D721Med (cell line): ENCODE measurements at regions not wholly inside any gene's neighbourhood (a gene's known extent, or its start where the extent isn't known, plus 50 kb on each side); places are given as distances from the start of the nearest gene placed in this dataset.

ENCODE experiments used
- DNase-seq: peaks from one replicate; pipeline ENCODE4 v3.0.0; 2011; ENCODE audit warnings: low spot score; ENCODE audit not compliant: insufficient read length
- FAIRE-seq: peaks from 2 replicates; lab custom pipeline; 2011; peaks lifted over from hg19 to GRCh38; lab: Jason Lieb, UNC
- CTCF ChIP-seq: IDR thresholded peaks from 2 replicates; pipeline ENCODE4 v1.5.1; 2012; ENCODE audit warnings: mild to moderate bottlenecking, control low read depth; ENCODE audit not compliant: insufficient read depth; ENCODE audit errors: missing control alignments

GRCh38 chr13:86425170-86425815, 626.1 kb upstream of the SLITRK6 start:
- DNase-seq (no peak), FAIRE-seq (no peak)
- TF ChIP-seq CTCF: no peak

DNA sequence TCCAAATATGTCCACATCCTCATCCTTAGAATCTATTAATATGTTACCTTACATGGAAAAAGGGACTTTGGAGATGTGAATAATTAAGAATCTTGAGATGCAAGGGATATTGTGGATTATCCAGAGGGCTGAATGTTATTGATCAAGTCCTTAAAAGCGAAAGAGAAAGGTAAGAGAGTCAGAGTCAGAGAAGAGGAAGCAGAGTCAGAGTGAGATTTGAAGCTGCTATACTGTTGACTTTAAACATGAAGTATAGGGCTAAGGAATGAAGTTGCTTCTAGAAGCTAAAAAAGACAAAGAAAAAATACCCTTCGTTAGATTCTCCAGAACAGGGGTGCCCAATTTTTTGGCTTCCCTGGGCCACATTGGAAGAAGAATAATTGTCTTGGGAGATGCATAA, 627.2 kb upstream of the SLITRK6 start:
- DNase-seq: no peak
- no peak for TF ChIP-seq CTCF
- FAIRE-seq: no peak

- DNase-seq: no peak
- no peak for FAIRE-seq
- TF ChIP-seq CTCF: no peak
Observed at GRCh38 chr13:86429756-86430155, 630.5 kb upstream of the SLITRK6 start.

DNA sequence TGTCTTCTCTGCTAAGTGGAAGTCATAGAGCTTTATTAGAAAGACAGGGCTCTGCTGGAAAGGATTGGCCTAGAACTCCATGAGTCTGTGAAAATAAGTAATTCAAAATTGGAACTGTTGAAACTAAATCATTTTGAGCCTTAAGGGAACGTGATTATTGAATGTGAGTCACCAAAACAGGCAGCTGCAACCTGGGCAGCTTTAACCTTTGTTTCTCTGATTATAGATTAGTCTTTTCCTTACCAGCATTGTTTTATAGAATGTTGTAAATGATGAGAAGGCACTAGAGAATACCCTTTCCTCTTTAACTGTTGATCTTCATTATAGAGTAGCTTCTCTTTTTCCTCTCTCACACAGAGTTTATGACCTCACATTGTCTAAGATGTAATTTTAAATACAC, 638.8 kb upstream of the SLITRK6 start:
- TF ChIP-seq CTCF: no peak
- FAIRE-seq (no peak), DNase-seq (no peak)

DNA sequence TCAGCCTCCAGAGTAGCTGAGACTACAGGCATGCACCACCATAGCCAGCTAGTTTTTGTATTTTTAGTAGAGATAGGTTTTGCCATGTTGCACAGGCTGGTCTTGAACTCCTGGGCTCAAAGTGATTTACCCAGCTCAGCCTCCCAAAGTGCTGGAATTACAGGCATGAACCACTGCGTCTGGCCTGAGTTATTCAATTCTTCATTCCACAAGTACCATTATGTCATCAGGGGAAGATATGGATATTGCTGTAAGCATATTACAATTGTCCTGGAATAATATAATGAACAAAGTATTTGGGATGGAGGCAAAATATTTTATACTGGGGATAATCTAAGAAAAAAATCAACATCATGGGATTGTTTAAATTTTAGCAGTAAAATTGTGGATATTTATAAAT, 646.0 kb upstream of the SLITRK6 start:
- FAIRE-seq: no peak
- no peak for TF ChIP-seq CTCF

DNA sequence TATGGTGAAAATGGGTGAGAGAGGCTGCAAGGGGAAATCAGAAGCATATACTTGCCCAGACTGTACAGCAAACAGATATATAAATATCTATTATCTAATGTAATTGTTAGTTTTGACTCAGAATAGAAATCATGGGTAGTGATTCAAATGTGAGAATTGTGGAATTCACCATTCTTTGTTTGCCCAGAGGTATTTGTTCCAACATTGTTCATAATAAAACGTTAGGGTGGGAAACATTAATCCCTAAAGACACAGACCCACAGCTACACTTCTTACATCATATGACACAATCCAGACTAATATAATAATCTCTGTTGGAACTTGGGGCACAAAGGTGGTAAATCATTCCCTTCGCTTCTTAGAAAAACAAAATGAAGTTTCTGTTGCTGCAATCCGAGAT, 646.5 kb upstream of the SLITRK6 start:
- DNase-seq (no peak), FAIRE-seq (no peak)
- TF ChIP-seq CTCF: no peak

More for the DNA sequence above, 646.0 kb upstream of the SLITRK6 start:
- DNase-seq: no peak

GRCh38 chr13:86446311-86446710, 647.1 kb upstream of the SLITRK6 start:
- no peak for DNase-seq
- no peak for TF ChIP-seq CTCF
- no peak for FAIRE-seq
